IMR-90 (cell line): ENCODE measurements at regions not wholly inside any gene's neighbourhood (a gene's known extent, or its start where the extent isn't known, plus 50 kb on each side); places are given as distances from the start of the nearest gene placed in this dataset.
"Not testable (repeated sequence)": the region's sequence is repeated elsewhere in the genome, so short reads cannot be mapped to it uniquely, and the experiment has no call there.

Experiments used
- BHLHE40 ChIP-seq: fragments of 150-350 bp; IDR thresholded peaks from 2 replicates; pipeline ENCODE4 v1.6.1; 2016; ENCODE audit warnings: mild to moderate bottlenecking, low read depth, low read length
- CEBPB ChIP-seq: IDR thresholded peaks from 2 replicates; pipeline ENCODE4 v1.6.1; 2012; ENCODE audit warnings: low read depth, low read length, improper control_type of control experiment
- CTCF ChIP-seq: conservative IDR thresholded peaks from 2 replicates; pipeline ENCODE4 v1.5.1; 2012; ENCODE audit warnings: mild to moderate bottlenecking, low read depth, low read length, improper control_type of control experiment
- FOS ChIP-seq: fragments of 150-350 bp; IDR thresholded peaks from 2 replicates; pipeline ENCODE4 v1.6.1; 2016; ENCODE audit warnings: low read depth, low read length
- MAZ ChIP-seq: IDR thresholded peaks from 2 replicates; pipeline ENCODE4 v1.6.1; 2012; ENCODE audit warnings: low read depth, mild to moderate bottlenecking, low read length, improper control_type of control experiment, moderate library complexity, borderline replicate concordance
- MXI1 ChIP-seq: IDR thresholded peaks from 2 replicates; pipeline ENCODE4 v1.6.1; 2012; ENCODE audit warnings: low read depth, mild to moderate bottlenecking, low read length, moderate library complexity, borderline replicate concordance
- POLR2A ChIP-seq: IDR thresholded peaks from 2 replicates; pipeline ENCODE4 v1.6.1; 2012; ENCODE audit warnings: mild to moderate bottlenecking, low read depth, low read length
- SMC3 ChIP-seq: fragments of 150-350 bp; IDR thresholded peaks from 2 replicates; pipeline ENCODE4 v1.6.1; 2016; ENCODE audit warnings: low read depth, mild to moderate bottlenecking, antibody characterized with exemption, low read length, moderate library complexity
- TF ChIP-seq, protein P1 (sequence below): fragments of 150-350 bp; IDR thresholded peaks from 2 replicates; pipeline ENCODE4 v1.6.1; 2017; ENCODE audit warnings: mild to moderate bottlenecking, antibody characterized with exemption, low read length, low read depth

DNA sequence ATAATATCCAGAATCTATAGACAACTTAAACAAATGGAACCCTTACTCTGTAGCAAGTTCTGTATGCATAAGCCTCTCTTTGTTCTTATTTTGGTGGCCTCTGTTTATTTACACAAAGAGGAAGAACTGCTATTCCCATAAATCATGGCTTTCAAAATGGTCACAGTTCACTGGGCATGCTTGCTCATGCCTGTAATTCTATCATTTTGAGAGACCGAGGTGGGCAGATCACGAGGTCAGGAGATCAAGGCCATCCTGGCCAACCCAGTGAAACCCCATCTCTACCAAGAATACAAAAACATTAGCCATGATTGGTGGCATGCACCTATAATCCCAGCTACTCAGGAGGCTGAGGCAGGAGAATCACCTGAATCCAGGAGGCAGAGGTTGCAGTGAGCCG is 307.3 kb upstream of the ZNF337 start:
- TF ChIP-seq CTCF, MXI1, POLR2A, BHLHE40, SMC3, CEBPB, MAZ, FOS: not testable (repeated sequence)
- TF ChIP-seq, protein P1, sequence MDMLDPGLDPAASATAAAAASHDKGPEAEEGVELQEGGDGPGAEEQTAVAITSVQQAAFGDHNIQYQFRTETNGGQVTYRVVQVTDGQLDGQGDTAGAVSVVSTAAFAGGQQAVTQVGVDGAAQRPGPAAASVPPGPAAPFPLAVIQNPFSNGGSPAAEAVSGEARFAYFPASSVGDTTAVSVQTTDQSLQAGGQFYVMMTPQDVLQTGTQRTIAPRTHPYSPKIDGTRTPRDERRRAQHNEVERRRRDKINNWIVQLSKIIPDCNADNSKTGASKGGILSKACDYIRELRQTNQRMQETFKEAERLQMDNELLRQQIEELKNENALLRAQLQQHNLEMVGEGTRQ: not testable (repeated sequence)
